ENCODE measurements at regions not wholly inside any gene's neighbourhood (a gene's known extent, or its start where the extent isn't known, plus 50 kb on each side); places are given as distances from the start of the nearest gene placed in this dataset.

DNA sequence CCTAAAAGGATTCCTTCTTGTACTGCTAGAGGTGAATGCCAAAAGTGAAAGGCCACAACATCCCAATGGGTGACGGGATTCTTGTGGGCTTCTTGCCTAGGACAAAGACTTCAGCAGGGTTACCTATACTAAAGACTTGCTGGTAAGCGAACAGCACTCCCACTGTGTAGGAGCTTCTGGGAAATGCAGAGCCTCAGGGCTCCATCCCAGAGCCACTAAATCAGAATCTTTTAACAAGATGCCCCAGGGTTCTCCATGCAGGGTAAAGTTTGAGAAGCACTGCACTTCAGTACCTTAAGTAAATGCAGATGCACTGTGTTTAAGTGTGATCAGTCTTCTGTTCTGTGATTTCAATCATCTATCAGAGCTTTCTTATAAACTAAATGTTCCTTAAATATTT, 266.9 kb upstream of the KLF14 start:
- TF ChIP-seq, protein P1, sequence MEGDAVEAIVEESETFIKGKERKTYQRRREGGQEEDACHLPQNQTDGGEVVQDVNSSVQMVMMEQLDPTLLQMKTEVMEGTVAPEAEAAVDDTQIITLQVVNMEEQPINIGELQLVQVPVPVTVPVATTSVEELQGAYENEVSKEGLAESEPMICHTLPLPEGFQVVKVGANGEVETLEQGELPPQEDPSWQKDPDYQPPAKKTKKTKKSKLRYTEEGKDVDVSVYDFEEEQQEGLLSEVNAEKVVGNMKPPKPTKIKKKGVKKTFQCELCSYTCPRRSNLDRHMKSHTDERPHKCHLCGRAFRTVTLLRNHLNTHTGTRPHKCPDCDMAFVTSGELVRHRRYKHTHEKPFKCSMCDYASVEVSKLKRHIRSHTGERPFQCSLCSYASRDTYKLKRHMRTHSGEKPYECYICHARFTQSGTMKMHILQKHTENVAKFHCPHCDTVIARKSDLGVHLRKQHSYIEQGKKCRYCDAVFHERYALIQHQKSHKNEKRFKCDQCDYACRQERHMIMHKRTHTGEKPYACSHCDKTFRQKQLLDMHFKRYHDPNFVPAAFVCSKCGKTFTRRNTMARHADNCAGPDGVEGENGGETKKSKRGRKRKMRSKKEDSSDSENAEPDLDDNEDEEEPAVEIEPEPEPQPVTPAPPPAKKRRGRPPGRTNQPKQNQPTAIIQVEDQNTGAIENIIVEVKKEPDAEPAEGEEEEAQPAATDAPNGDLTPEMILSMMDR (IDR thresholded peaks at IDR 0.05), result no peak
- TF ChIP-seq POLR2AphosphoS5 (IDR thresholded peaks at IDR 0.05) (no peak), EP300 (IDR thresholded peaks at IDR 0.05) (no peak)

Data from sigmoid colon (tissue), 4 donors.